ENCODE measurements at regions not wholly inside any gene's neighbourhood (a gene's known extent, or its start where the extent isn't known, plus 50 kb on each side); places are given as distances from the start of the nearest gene placed in this dataset.

DNA sequence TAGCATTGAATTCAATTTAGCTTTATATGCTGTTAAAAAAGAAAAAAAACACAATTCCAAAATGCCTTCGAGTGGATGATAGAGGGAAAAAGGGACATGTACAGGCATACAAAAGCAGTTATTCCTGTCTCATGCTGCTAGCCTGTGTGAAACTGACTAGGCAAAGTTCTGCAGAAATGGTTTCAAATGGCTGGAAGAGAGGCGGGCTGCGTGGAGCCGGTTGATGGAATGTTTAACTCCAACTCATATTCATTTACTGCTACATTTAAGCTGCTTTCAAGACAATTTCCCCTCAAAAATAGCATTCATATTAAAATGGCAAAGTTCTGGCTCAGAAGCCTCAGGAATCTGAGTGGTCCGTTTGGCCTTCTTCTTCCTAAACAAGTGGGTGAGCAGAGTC lies 143.8 kb upstream of the PPARGC1A start:
- no peak for DNase-seq

DNA sequence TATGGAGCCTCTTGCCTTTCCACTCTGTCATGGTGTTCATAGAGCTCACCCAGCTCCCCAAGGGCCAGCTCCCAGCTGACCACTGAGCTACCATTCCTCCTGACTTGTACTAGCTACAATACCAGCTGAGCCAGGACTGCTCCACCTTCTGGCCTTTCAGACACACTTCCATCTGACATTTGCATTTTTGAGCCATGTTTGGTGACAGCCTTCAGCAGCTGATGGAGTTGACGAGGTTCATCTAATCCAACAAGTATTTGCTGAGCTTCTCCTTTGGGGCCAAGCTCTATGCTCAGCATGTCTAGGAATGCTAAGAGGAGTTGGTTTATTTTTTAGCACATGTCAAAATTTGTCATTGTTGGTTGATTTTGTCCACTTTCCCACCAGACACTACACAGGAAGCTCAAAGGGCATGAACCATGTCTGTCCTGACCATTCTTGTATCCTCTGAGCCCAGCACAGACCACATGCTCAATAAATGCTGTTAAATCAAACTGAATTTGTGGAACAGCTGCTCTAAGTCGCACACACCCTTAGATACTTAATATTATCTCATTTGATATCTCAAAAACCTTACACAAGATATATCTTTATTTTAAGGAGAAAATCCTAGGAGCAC lies 142.6 kb upstream of the PPARGC1A start:
- DNase-seq, result no peak

- DNase-seq, result no peak
Observed at GRCh38 chr4:24026596-24026995, 136.7 kb upstream of the PPARGC1A start.

DNA sequence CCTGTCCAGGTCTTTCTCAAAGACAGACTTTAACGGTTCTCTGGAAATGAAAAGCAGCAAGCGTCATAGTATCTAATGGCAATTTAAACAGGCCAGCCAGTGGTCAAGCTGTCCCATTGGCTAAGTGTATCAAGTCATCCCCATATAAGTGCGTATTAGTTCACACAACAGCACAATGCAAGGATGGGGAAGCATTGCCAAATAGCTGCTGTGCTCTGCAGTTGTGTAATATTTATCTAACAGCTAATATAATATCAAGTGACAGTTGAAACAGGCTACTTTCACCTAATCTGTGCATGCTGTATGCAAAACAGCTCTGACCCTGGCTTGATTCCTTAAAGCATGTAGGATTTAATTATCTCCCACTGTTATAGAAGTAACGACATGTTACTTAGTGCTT lies 134.8 kb upstream of the PPARGC1A start:
- no peak for DNase-seq

- no peak for DNase-seq
Observed at GRCh38 chr4:24024157-24024556, 134.3 kb upstream of the PPARGC1A start.

DNA sequence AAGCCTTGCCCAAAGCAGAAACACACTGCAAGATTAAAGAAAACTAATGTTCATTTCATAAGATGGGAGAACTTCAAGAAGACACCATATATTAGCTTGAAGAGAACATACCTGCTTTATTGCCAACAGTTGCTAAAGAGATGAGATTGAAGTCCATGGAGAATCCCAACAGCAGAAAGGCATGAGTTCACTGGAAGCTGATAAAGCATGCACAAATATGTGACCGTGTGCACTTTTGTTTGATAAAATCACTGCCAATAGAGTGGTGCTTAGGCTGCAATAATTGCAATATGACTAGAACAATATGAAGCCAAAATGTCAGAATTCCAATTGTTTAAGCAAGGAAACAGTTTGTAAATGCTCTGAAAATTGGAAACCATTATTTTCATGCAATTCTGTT lies 125.9 kb upstream of the PPARGC1A start:
- DNase-seq, result no peak

DNA sequence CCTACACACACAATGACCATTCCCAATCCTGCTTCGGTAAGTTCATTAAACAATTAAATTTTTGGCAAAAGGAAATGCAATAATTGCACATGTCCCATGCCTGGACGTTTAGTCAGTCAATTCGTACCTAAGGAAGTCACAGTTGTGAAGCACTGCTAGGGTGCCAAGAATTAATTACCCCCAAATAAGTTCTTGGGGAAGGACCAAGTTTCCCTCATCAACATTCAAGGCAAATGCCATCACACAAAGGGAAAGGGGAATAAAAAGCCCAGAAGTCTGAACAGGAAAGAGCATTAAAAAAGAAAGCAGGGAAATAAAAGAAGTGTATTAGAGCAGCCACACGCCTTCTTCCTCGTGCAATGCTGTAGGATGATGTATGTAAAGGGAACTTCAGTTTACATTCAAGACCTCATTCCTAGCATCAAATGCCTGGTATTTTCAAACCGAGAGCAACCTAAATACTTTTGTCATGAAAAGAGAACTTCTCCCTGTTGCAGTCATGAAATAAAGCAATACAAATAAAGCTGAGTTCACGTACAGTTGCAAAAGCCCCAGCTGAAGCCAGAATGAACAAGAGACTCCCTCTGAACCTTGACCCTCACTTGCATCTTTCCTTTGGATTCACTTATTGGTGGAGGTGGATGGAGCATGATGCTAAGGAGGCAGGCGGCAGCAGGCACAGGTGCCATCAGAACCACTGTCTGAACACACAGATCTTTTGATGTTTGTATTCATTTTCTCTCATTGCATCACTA lies 124.0 kb upstream of the PPARGC1A start:
- DNase-seq, result no peak

DNA sequence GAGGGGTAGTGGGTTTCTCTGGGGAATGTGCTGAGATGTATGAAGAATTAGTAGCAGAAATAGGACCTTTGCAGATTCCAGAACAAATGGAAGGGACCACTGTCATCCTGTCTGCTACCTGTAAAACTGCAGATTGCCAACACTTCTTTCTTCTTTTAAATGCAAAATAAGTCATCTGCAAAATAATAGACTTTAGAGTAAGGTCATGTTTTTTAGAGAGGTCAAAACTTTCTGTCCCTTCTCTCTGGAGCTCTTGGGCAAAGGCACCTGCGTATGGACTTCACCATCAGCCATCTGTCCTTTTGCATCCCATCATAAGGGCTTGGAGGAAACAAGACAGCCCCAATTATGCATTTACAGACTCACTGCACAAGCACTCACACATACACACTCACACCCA lies 121.1 kb upstream of the PPARGC1A start:
- no peak for DNase-seq

- DNase-seq, result no peak
Observed at GRCh38 chr4:24010573-24010972, 120.7 kb upstream of the PPARGC1A start.

- no peak for DNase-seq
Observed at GRCh38 chr4:24007860-24008261, 118.0 kb upstream of the PPARGC1A start.

GRCh38 chr4:24006269-24006668 lies 116.4 kb upstream of the PPARGC1A start:
- no peak for DNase-seq

DNA sequence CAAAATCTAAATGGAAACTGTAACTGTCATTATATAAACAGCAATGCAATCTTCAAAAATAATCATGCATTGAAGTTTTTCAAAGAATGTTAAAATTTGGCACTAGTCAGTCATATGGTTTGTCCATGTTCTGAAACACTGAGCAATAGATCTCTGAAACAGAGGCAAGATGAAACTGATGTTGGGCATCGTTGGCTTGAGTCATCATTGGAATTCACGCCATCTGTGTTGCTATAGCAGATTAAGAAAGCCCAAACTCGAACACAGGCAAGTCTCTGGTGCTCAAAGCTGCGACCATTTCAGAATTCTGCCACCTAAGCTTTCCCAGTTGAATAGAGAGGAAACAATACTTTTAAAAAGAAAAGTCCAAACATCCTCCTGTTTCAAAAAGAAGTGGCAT lies 114.1 kb upstream of the PPARGC1A start:
- no peak for DNase-seq

DNA sequence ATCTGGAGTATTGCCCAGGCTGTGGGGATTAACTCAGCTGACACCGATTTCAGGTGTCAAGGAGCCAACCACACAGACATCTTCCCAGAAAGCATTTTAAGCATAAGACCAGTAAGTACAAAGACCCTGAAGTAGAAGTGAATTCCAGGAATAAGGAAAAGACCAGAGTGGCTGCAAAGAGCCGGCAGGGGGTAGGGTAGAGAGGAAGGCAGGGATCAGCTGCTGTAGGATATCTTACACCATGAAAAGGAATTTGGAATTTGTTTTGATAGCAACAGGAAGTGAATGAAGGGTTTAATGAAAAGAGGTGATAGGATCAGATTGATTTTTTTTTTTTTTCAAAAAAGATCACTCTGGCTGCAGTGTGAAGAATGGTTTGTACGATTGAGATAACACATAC lies 113.6 kb upstream of the PPARGC1A start:
- no peak for DNase-seq

GRCh38 chr4:24002330-24002966 lies 112.6 kb upstream of the PPARGC1A start:
- no peak for DNase-seq

DNA sequence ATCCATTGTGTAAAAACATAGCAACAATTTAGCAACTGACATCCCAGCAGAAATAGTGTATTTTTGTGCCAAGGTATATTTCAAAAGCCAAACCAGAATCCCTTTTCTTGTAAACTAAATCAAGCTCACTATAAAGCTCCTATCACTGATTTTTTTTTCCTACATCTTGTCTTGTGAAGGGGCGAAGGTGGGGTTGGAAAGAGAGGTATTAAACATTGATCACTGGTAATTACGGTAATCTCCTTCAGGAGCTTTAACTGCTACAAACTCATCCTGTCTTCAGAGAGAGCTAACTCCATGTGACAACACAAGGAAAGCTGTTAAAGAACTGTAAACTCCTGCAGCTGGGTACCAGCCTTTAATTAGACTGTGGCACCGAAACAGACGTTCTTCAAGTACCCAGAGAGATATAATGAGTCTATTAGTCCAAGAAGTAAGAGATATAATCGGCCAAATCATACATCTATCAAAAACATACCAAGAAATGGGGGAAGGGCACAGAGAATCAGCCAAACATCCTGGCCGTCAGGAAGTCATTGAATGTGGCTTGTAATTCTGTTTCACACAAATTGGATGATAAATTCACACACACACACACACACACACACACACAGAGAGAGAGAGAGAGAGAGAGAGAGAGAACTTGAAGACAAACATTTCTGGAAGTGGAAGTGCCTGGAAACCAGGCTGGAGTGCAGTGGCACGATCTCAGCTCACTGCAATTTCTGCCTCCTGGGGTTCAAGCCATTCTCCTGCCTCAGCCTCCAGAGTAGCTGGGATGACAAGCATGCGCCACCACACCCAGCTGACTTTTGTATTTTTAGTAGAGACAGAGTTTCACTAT lies 111.9 kb upstream of the PPARGC1A start:
- no peak for DNase-seq

DNA sequence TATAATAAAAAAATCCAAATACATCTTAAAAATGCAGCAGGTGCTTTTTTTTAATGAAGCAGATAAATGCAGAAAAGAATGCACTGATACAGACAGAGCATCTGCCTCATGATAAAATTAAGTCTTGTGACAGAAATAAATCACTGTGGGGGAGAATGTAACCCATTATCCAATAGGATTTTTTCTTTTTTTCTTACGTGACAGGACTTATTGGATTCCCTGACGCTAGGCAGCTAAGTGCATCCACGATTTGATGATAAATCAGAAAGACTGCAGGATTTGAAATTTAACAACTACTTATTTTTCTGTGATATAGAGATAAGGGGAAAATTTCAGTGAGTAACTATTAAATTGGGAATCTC lies 110.6 kb upstream of the PPARGC1A start:
- no peak for DNase-seq

DNA sequence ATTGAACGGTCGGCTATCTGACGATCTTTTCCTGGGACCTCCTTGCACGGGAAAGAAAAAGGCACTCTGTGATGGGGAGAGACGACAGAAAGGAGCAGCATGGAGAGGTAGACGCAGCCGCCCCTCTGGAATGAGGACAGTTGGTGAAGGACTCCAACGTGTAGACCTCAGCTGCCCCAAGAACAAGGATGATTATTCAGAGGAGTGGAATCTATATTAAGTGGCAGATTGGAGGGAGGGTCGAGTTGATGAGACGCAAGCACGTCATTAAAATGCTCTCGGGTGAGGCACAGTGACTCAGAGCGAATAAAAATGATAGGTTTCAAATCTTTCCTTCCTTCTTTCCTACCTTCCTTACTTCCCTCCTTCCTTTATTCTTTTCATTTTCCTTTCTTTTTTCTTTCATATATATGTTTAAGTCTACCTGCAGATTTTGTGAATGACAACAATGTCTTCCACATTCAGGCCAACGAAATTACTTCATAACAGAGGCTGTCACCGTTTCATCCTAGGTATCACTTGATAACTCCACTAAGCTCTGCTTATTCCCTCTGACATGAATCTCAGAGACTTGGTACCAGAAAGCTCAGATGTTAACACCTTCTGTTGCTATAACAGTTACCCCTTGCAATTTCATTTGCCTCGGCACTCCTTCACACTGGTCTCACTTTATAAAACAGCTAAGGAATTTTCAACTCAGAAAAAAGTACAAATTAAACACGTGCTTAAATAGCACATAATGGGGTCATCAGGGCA lies 110.0 kb upstream of the PPARGC1A start:
- no peak for DNase-seq

GRCh38 chr4:23993373-23993772 lies 103.5 kb upstream of the PPARGC1A start:
- no peak for DNase-seq

DNA sequence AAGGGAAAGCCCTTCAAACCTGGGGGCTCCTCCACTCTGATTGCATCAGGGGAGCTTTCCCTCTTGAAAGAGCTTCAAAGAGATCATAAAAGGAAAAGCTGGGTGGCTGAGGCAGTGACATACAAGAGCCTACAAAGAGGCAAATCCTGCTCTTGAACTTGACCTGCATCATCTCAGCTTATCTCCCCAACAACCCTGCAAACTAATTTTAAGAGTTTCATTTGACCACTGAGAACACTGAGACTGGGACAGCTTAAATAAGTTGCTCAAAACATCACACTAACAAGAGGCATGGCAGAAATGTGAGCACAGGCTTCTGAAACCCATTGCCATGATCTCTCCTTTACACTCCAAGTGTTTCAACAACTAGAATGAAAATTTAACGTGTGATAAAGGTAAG lies 101.6 kb upstream of the PPARGC1A start:
- DNase-seq, result no peak

GRCh38 chr4:23986270-23986669 lies 96.4 kb upstream of the PPARGC1A start:
- no peak for DNase-seq

- no peak for DNase-seq
Observed at GRCh38 chr4:23981328-23981727, 91.5 kb upstream of the PPARGC1A start.

DNA sequence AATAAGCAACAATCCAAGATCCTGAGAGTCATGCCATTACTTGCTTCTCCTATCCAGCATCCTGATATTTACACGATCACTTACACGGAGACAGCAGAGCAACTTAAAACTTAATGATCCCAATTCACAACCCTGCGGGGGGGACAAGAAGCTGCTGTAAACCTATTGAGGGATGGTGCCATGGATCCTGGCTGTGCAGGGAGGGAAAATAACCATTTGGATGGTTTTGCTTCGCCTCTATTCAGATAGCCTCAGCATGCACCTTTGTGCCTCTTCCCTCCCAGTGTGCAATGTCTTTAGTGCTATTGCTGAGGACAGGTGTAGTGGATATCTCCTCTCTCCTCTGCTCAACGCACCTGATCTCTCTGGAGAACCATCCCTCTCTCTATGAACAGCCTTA lies 89.7 kb upstream of the PPARGC1A start:
- no peak for DNase-seq

GRCh38 chr4:23978002-23978401 lies 88.2 kb upstream of the PPARGC1A start:
- DNase-seq, result no peak

Measured in NCI-H1105 (cell line).